ENCODE measurements at regions not wholly inside any gene's neighbourhood (a gene's known extent, or its start where the extent isn't known, plus 50 kb on each side); places are given as distances from the start of the nearest gene placed in this dataset.

DNA sequence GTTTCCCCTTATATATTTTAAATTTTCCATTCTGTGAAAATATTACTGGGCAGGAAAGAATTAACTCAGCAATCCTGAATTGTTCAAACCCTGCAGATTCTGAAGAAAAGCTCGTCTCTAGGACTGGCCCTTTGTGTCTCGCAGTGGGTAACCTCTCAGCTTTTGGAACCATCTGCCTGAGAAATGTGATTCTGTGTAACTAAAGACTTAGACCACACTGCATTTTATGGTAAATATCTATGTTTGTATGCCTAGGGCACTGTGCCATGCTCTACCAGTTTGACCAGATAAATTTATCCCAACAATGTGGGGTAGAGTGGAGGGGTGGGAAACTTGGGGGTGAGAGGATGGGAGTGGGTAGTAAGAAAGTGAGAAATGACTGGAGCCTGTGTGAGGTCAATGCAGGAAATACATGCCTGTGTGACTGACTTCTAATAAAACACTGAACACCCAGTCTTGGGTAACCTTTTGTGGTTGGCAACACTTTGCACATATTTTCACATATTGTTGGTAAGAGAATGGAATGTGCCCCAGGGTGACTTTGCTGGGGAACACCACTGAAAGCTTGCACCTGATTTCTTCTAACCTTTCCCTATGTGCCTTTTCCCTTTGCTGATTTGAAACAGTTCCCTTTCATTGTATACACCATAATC is 1181.9 kb downstream of the OLFM4 start:
- Histone ChIP-seq H3K27me3 (ENCODE audit: insufficient read depth, low read depth, severe bottlenecking) (no peaks in the 10 kb centered on the region), H3K4me3 (ENCODE audit: low read depth, low read length) (no peak overlapping the region), H3K27ac (no peak overlapping the region), H3K9me3 (ENCODE audit: severe bottlenecking) (no peaks in the 10 kb centered on the region), H3K36me3 (no peaks in the 10 kb centered on the region)
- TF ChIP-seq, protein P1, sequence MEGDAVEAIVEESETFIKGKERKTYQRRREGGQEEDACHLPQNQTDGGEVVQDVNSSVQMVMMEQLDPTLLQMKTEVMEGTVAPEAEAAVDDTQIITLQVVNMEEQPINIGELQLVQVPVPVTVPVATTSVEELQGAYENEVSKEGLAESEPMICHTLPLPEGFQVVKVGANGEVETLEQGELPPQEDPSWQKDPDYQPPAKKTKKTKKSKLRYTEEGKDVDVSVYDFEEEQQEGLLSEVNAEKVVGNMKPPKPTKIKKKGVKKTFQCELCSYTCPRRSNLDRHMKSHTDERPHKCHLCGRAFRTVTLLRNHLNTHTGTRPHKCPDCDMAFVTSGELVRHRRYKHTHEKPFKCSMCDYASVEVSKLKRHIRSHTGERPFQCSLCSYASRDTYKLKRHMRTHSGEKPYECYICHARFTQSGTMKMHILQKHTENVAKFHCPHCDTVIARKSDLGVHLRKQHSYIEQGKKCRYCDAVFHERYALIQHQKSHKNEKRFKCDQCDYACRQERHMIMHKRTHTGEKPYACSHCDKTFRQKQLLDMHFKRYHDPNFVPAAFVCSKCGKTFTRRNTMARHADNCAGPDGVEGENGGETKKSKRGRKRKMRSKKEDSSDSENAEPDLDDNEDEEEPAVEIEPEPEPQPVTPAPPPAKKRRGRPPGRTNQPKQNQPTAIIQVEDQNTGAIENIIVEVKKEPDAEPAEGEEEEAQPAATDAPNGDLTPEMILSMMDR (IDR thresholded peaks at IDR 0.05; ENCODE audit: low read depth, low read length): no peak
- DNase-seq: no peak

DNA sequence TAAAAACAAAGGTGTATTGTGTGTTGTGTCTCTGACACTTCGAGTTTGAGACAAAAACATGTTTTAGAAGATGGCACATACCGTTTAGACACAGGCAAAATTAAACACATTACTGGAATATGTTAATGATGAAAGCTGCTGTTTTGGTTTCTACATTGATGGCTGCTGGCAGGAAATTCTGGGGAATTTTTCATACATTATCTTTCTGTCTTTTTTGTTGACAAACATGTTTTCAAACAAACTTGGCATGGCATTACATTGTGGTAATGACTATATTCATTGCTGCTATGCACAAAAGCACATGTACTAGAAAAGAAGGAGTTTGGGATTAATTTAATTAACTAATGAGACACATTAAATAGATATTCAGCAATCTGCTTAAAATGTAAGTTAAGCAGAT is 1187.6 kb downstream of the OLFM4 start:
- TF ChIP-seq, protein P1 (IDR thresholded peaks at IDR 0.05; ENCODE audit: low read depth, low read length): no peak
- no peaks in the 10 kb centered on the region for H3K9me3 ChIP-seq (ENCODE audit: severe bottlenecking)
- no peak overlapping the region for H3K27ac ChIP-seq
- no peaks in the 10 kb centered on the region for H3K36me3 ChIP-seq
- H3K27me3 ChIP-seq (ENCODE audit: insufficient read depth, low read depth, severe bottlenecking): no peaks in the 10 kb centered on the region
- no peak for DNase-seq
- H3K4me3 ChIP-seq (ENCODE audit: low read depth, low read length): no peak overlapping the region

DNA sequence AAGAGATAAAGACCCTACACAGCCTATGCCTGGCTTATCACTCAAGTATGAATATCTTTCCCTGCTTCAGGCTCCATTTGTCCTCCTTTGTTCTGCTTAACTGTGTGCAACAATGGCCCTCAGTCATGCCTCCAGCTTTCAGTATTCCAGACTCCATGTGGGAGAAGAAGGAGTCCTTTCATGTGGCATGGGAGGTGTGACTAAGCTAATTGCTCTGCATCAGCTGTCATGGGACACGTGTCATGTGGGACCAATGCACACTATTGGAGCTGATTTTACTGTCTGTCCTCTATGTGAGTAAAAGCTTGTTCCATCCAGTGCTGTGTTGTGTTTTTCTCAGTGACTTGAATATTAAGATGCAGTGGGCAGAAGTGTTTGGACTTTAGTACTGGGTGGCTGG is 1198.3 kb downstream of the OLFM4 start:
- TF ChIP-seq, protein P1 (IDR thresholded peaks at IDR 0.05; ENCODE audit: low read depth, low read length): no peak
- no peak for DNase-seq

DNA sequence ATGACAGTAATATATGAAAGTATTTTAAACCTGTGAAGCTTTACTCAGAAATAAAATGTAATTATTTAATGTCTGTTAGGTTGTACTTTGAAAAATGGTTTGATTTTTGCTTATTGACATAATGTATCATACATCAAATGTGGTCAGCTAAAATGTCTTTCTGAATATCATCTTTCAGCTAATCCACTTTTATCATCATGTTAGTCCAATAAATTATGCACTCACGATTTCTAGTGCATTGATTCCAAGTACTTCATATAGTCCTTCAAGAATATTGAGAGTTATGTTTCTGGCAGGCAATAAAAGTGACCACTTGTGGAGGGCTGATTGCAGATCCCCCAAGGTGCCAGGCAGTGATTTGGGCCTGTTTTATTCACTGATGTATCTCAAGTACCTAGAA is 1204.1 kb downstream of the OLFM4 start:
- Histone ChIP-seq H3K36me3 (no peaks in the 10 kb centered on the region), H3K27ac (no peak overlapping the region), H3K9me3 (ENCODE audit: severe bottlenecking) (no peaks in the 10 kb centered on the region), H3K27me3 (ENCODE audit: insufficient read depth, low read depth, severe bottlenecking) (no peaks in the 10 kb centered on the region), H3K4me3 (ENCODE audit: low read depth, low read length) (no peak overlapping the region)
- no peak for DNase-seq
- TF ChIP-seq, protein P1 (IDR thresholded peaks at IDR 0.05; ENCODE audit: low read depth, low read length): no peak

More for the DNA sequence above, 1198.3 kb downstream of the OLFM4 start:
- Histone ChIP-seq H3K4me3 (ENCODE audit: low read depth, low read length) (no peak overlapping the region), H3K36me3 (no peaks in the 10 kb centered on the region), H3K27ac (no peak overlapping the region), H3K9me3 (ENCODE audit: severe bottlenecking) (no peaks in the 10 kb centered on the region), H3K27me3 (ENCODE audit: insufficient read depth, low read depth, severe bottlenecking) (no peaks in the 10 kb centered on the region)

DNA sequence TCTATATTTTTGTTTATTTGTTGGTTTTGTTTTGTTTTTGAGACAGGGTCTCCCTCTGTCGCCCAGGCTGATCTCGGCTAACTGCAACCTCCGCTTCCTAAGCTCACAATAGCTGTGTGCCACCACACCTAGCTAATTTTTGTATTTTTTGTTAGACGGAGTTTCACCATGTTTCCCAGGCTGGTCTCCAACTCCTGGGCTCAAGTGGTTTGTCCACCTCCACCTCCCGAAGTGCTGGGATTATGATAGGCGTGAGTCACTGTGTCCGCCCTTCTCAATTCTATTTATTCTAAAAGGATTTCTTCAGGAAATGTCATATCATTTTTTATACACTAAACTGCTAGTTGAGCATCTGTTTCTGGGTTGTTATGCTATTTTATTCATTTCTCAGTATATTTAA is 1206.0 kb downstream of the OLFM4 start:
- H3K36me3 ChIP-seq: no peaks in the 10 kb centered on the region
- H3K4me3 ChIP-seq (ENCODE audit: low read depth, low read length): no peak overlapping the region
- no peaks in the 10 kb centered on the region for H3K27me3 ChIP-seq (ENCODE audit: insufficient read depth, low read depth, severe bottlenecking)
- H3K27ac ChIP-seq: no peak overlapping the region
- DNase-seq: no peak
- H3K9me3 ChIP-seq (ENCODE audit: severe bottlenecking): no peaks in the 10 kb centered on the region
- TF ChIP-seq, protein P1 (IDR thresholded peaks at IDR 0.05; ENCODE audit: low read depth, low read length): no peak

DNA sequence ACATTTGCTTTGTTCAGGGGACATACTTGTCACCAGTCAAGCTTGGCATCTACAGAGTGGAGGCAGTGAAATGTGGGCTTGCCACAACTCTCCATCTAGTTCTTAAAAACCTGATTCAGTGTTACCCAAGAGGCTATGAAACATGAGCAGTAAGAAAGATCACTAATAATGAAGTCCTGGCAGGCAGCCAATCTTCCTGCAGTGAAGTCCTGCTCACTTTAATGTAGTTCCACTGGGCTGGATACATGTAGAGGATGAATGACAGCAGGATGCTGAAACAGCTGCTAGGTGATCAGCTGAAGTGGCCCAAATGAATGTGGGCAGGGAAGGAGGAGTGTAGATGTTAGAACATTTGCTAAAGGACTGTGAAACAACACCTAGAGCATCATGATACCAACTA is 1213.1 kb downstream of the OLFM4 start:
- Histone ChIP-seq H3K4me3 (ENCODE audit: low read depth, low read length) (no peak overlapping the region), H3K27me3 (ENCODE audit: insufficient read depth, low read depth, severe bottlenecking) (no peaks in the 10 kb centered on the region), H3K27ac (no peak overlapping the region), H3K9me3 (ENCODE audit: severe bottlenecking) (no peaks in the 10 kb centered on the region), H3K36me3 (no peaks in the 10 kb centered on the region)
- TF ChIP-seq, protein P1 (IDR thresholded peaks at IDR 0.05; ENCODE audit: low read depth, low read length): no peak
- DNase-seq: no peak
